Transverse colon (tissue), 4 donors: ENCODE measurements at regions not wholly inside any gene's neighbourhood (a gene's known extent, or its start where the extent isn't known, plus 50 kb on each side); places are given as distances from the start of the nearest gene placed in this dataset.

Experiments
- DNase-seq: peaks from one replicate; pipeline ENCODE4 v3.0.0-alpha.2; 2019
- H3K27ac ChIP-seq, 4 donors: fragments of 200-600 bp; sonication (generic); 2 replicates each; pipeline ENCODE4 v1.5.1; 2016 to 2018; ENCODE audit warnings: inconsistent platforms in 4 of 4
- H3K27me3 ChIP-seq: fragments of 200-600 bp; sonication (generic); 2 replicates; pipeline ENCODE4 v1.5.1; 2017; ENCODE audit warnings: inconsistent platforms
- H3K36me3 ChIP-seq, 4 donors: fragments of 200-600 bp; sonication (generic); 2 replicates each; pipeline ENCODE4 v1.5.1; 2017 to 2019; ENCODE audit warnings: inconsistent platforms in 4 of 4
- H3K4me1 ChIP-seq, 4 donors: fragments of 200-600 bp; sonication (generic); 2 replicates each; pipeline ENCODE4 v1.5.1; 2017 to 2020; ENCODE audit warnings: inconsistent platforms in 4 of 4
- H3K4me3 ChIP-seq, 4 donors: fragments of 200-600 bp; sonication (generic); 1 replicate in 1 of 4; 2 replicates in 3 of 4; pipeline versions ENCODE4 v1.5.1 to v1.6.1; 2017 to 2019; ENCODE audit warnings: inconsistent platforms in 4 of 4
- H3K9me3 ChIP-seq, 2 donors: fragments of 200-600 bp; sonication (generic); 2 replicates each; pipeline ENCODE4 v1.5.1; 2017 to 2019; ENCODE audit warnings: inconsistent platforms in 2 of 2
- EP300 ChIP-seq: sonication (generic); formaldehyde crosslinking; IDR thresholded peaks from one replicate; pipeline ENCODE4 v1.6.1; 2017; ENCODE audit warnings: antibody characterized with exemption, low read depth
- POLR2A ChIP-seq: fragments of 450-650 bp; IDR thresholded peaks from one replicate; pipeline ENCODE4 v1.6.1; 2016; ENCODE audit warnings: antibody characterized with exemption, mild to moderate bottlenecking, moderate library complexity
- POLR2AphosphoS5 ChIP-seq, 3 donors: sonication (generic); formaldehyde crosslinking; IDR thresholded peaks; one replicate each; pipeline ENCODE4 v1.6.1; 2016; ENCODE audit warnings: antibody characterized with exemption in 3 of 3
- WGBS, 2 donors: methylation state at CpG; one replicate each; pipeline ENCODE4 v1.1.5; 2018; ENCODE audit warnings: low coverage in 1 of 2; 5-methylcytosine and 5-hydroxymethylcytosine counted together
- in situ Hi-C, 4 donors: fragments of 200-750 bp; cut with MboI; loops; one replicate each; pipeline versions ENCODE4 v1.15.0 to v1.15.1; 2017; ENCODE audit warnings: low sequenced_read_pairs in 3 of 4, low pct_ligation_motif_present in 1 of 4, low pct_unique_long_range_greater_than_20kb in 1 of 4
- intact Hi-C: fragments of 100-400 bp; cut with DNase I; formaldehyde crosslinking; loops from one replicate; pipeline ENCODE4 v1.15.1; 2023; ENCODE audit warnings: low total_unique reads
- TF ChIP-seq, protein P1 (sequence below), 5 experiments: fragments of 200-600 bp in 3 of 5; fragments of 450-650 bp in 2 of 5; sonication (generic) in 3 of 5; IDR thresholded peaks; 1 replicate in 2 of 5; 2 replicates in 3 of 5; pipeline ENCODE4 v1.5.1; 2016 to 2017; ENCODE audit warnings: antibody characterized with exemption in 5 of 5, inconsistent platforms in 3 of 5, mild to moderate bottlenecking in 2 of 5, moderate library complexity in 1 of 5

GRCh38 chr2:70356941-70357683 lies 55.2 kb upstream of the FAM136A start:
- no peak overlapping the region for H3K4me3 ChIP-seq
- WGBS, 2 donors: 61 to 62% methylated on average over 4 to 6 of the region's 6 CpGs
- H3K27ac ChIP-seq: no peak overlapping the region
- no peaks in the 10 kb centered on the region for H3K36me3 ChIP-seq
- no peak for DNase-seq
- TF ChIP-seq, protein P1, sequence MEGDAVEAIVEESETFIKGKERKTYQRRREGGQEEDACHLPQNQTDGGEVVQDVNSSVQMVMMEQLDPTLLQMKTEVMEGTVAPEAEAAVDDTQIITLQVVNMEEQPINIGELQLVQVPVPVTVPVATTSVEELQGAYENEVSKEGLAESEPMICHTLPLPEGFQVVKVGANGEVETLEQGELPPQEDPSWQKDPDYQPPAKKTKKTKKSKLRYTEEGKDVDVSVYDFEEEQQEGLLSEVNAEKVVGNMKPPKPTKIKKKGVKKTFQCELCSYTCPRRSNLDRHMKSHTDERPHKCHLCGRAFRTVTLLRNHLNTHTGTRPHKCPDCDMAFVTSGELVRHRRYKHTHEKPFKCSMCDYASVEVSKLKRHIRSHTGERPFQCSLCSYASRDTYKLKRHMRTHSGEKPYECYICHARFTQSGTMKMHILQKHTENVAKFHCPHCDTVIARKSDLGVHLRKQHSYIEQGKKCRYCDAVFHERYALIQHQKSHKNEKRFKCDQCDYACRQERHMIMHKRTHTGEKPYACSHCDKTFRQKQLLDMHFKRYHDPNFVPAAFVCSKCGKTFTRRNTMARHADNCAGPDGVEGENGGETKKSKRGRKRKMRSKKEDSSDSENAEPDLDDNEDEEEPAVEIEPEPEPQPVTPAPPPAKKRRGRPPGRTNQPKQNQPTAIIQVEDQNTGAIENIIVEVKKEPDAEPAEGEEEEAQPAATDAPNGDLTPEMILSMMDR (IDR thresholded peaks at IDR 0.05): no peak
- no peak for TF ChIP-seq EP300
- no peak for TF ChIP-seq POLR2A
- no peak for TF ChIP-seq POLR2AphosphoS5 (IDR thresholded peaks at IDR 0.05)
- no peaks in the 10 kb centered on the region for H3K27me3 ChIP-seq
- no peaks in the 10 kb centered on the region for H3K4me1 ChIP-seq
- no peaks in the 10 kb centered on the region for H3K9me3 ChIP-seq
- in situ Hi-C loops (no loop called here), intact Hi-C loops (no loop called here)

DNA sequence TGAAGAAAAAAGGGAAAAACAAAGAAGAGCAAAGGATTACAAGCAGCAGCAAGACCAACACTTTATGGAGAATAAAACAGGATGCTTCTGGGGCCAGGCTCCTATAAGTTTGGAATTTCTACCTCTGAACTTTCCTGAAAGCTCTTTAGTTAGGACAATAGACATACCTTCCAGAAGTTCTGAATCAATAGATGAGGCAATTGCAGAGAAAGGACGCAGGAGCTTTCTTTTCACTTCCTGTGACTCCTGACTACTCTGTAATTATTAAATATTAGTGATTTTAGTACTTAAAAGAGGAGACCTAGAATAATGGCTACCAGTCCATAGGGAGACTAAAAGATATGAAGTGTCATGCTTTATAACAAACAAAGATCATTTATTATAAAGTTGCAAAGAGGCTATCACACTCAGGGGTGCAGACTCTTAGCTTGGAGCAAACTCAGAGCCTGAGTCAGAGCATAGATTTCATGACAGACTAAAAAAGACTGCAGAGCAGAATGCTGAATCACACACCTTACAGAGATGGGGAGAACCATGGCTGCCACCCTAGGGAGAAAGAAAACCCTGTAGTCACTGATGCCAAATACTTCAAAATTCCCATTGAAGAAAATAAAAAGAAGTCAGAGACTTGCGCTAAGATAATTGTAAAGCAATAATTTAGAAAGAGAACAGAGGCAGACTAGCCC lies 52.5 kb upstream of the FAM136A start:
- Histone ChIP-seq H3K27ac (no peak overlapping the region), H3K4me3 (no peak overlapping the region), H3K4me1 (no peaks in the 10 kb centered on the region), H3K9me3 (no peaks in the 10 kb centered on the region), H3K36me3 (no peaks in the 10 kb centered on the region), H3K27me3 (peaks cover 5% of the 10 kb centered on the region)
- in situ Hi-C loops (no loop called here), intact Hi-C loops (no loop called here)
- DNase-seq: no peak
- 73 to 83% methylated on average over 1 to 2 of the region's 2 CpGs for whole genome bisulfite sequencing, 2 donors
- no peak for TF ChIP-seq EP300
- TF ChIP-seq POLR2A: no peak
- TF ChIP-seq POLR2AphosphoS5 (IDR thresholded peaks at IDR 0.05): no peak
- TF ChIP-seq, protein P1 (IDR thresholded peaks at IDR 0.05): no peak
